Panc1 (cell line): ENCODE measurements at regions not wholly inside any gene's neighbourhood (a gene's known extent, or its start where the extent isn't known, plus 50 kb on each side); places are given as distances from the start of the nearest gene placed in this dataset.

Experiments used
- ATAC-seq: fragments of 200-7000 bp; cut with Tn5 transposase; 2 replicates; pipeline ENCODE4 v1.9.1; 2020; ENCODE audit warnings: mild to moderate bottlenecking, moderate library complexity
- BruUV-seq: library from RNA; stranded (reverse); fragments of 400-500 nt; replicated peaks from 2 replicates; lab custom pipeline; 2021; lab: Mats Ljungman, UMichigan
- CTCF ChIA-PET: fragments of 300-600 bp; sonication (Branson Sonifier 250); formaldehyde crosslinking; loops from one replicate; lab custom pipeline; 2022; ENCODE audit warnings: antibody characterized with exemption; lab: Charles Lee
- POLR2A ChIA-PET: fragments of 300-600 bp; sonication (Branson Sonifier 250); formaldehyde crosslinking; loops from one replicate; lab custom pipeline; 2022; ENCODE audit warnings: antibody characterized with exemption; lab: Charles Lee
- DNase-seq: peaks from one replicate; pipeline ENCODE4 v3.0.0-alpha.2; 2010; ENCODE audit warnings: low read depth, low spot score
- H3K27ac ChIP-seq: 2 replicates; pipeline ENCODE4 v1.5.1; 2011; ENCODE audit warnings: mild to moderate bottlenecking, low read length, inconsistent platforms
- H3K27me3 ChIP-seq: fragments of 200-500 bp; sonication (Bioruptor generic); 2 replicates; pipeline ENCODE4 v1.6.0; 2014; ENCODE audit warnings: low read length, inconsistent platforms; ENCODE audit not compliant: control insufficient read depth, insufficient read depth
- H3K36me3 ChIP-seq: fragments of 200-500 bp; sonication (Bioruptor generic); 2 replicates; pipeline ENCODE4 v1.5.1; 2014; ENCODE audit warnings: inconsistent platforms, mild to moderate bottlenecking, low read length, moderate library complexity; ENCODE audit not compliant: control insufficient read depth, insufficient read depth
- H3K4me1 ChIP-seq: 2 replicates; pipeline ENCODE4 v1.5.1; 2011; ENCODE audit warnings: inconsistent platforms, mild to moderate bottlenecking, low read length, moderate library complexity; ENCODE audit not compliant: control insufficient read depth, insufficient read depth
- H3K4me3 ChIP-seq, 2 experiments: 2 replicates each; pipeline ENCODE4 v1.5.1; 2011 to 2012; ENCODE audit warnings: low read depth in 2 of 2, low read length in 2 of 2, mild to moderate bottlenecking in 2 of 2, inconsistent platforms in 1 of 2, moderate library complexity in 1 of 2
- H3K9me3 ChIP-seq: fragments of 200-500 bp; sonication (Bioruptor generic); 2 replicates; pipeline ENCODE4 v1.5.1; 2014; ENCODE audit warnings: low read depth, mild to moderate bottlenecking, inconsistent platforms, low read length, moderate library complexity; ENCODE audit not compliant: control insufficient read depth, insufficient read depth
- CTCF ChIP-seq: fragments of 450-650 bp; IDR thresholded peaks from 2 replicates; pipeline ENCODE4 v1.5.1; 2017; ENCODE audit warnings: mild to moderate bottlenecking
- POLR2AphosphoS5 ChIP-seq: IDR thresholded peaks from 2 replicates; pipeline ENCODE4 v1.6.1; 2012; ENCODE audit warnings: mild to moderate bottlenecking, low read depth, low read length, moderate library complexity
- REST ChIP-seq, 2 experiments: IDR thresholded peaks; 2 replicates each; pipeline ENCODE4 v1.6.1; 2011 to 2012; ENCODE audit warnings: low read depth in 2 of 2, control low read depth in 1 of 2, low read length in 1 of 2, mild to moderate bottlenecking in 1 of 2, moderate library complexity in 1 of 2; ENCODE audit not compliant: insufficient read depth in 1 of 2
- SIN3A ChIP-seq: IDR thresholded peaks from 2 replicates; pipeline ENCODE4 v1.6.1; 2012; ENCODE audit warnings: low read depth, mild to moderate bottlenecking, low read length, moderate library complexity, borderline replicate concordance; ENCODE audit not compliant: insufficient read depth
- TCF7L2 ChIP-seq: IDR thresholded peaks from 2 replicates; pipeline ENCODE4 v1.6.1; 2011; ENCODE audit warnings: mild to moderate bottlenecking, low read depth, low read length, inconsistent platforms
- in situ Hi-C: cut with HindIII; loops from 2 replicates; pipeline ENCODE4 v1.10.0; 2016; ENCODE audit warnings: low sequenced_read_pairs, low pct_unique_long_range_greater_than_20kb
- intact Hi-C: fragments of 100-400 bp; cut with micrococcal nuclease; formaldehyde crosslinking; loops from one replicate; pipeline ENCODE4 v1.10.0; 2022; ENCODE audit not compliant: unreplicated experiment

- no peak for ATAC-seq
- in situ Hi-C loops (no loop called here), intact Hi-C loops (no loop called here)
- no peak for TF ChIP-seq CTCF
- no peak for TF ChIP-seq POLR2AphosphoS5
- TF ChIP-seq REST (IDR thresholded peaks at IDR 0.05; ENCODE audit: insufficient read depth in 1 of 2, low read depth in 2 of 2, low read length in 1 of 2): no peak
- TF ChIP-seq TCF7L2: no peak
- no peak for TF ChIP-seq SIN3A
- DNase-seq: no peak
- Histone ChIP-seq H3K27me3 (no peaks in the 10 kb centered on the region), H3K4me3 (no peak overlapping the region), H3K36me3 (no peaks in the 10 kb centered on the region), H3K9me3 (no peaks in the 10 kb centered on the region), H3K4me1 (no peaks in the 10 kb centered on the region), H3K27ac (no peak overlapping the region)
- BruUV-seq: no TSS peak
- POLR2A ChIA-PET: no interaction called here
- CTCF ChIA-PET: no interaction called here
These were observed 124.4 kb downstream of the TMA16 start for GRCh38 chr4:163618845-163619244.

- intact Hi-C loops (no loop called here), in situ Hi-C loops (no loop called here)
- no peaks in the 10 kb centered on the region for H3K27me3 ChIP-seq
- ChIA-PET CTCF (no interaction called here), POLR2A (no interaction called here)
- no peak overlapping the region for H3K4me3 ChIP-seq
- H3K9me3 ChIP-seq: no peaks in the 10 kb centered on the region
- BruUV-seq: no TSS peak
- H3K27ac ChIP-seq: no peak overlapping the region
- ATAC-seq (no peak), DNase-seq (no peak)
- H3K4me1 ChIP-seq: no peaks in the 10 kb centered on the region
- TF ChIP-seq SIN3A (no peak), REST (IDR thresholded peaks at IDR 0.05; ENCODE audit: insufficient read depth in 1 of 2, low read depth in 2 of 2, low read length in 1 of 2) (no peak), POLR2AphosphoS5 (no peak), TCF7L2 (no peak), CTCF (no peak)
- no peaks in the 10 kb centered on the region for H3K36me3 ChIP-seq
These were observed 126.2 kb downstream of the TMA16 start for GRCh38 chr4:163620738-163621137.
